HepG2 (cell line): ENCODE measurements at regions not wholly inside any gene's neighbourhood (a gene's known extent, or its start where the extent isn't known, plus 50 kb on each side); places are given as distances from the start of the nearest gene placed in this dataset.

Experiments used
- ATAC-seq: fragments of 200-7000 bp; cut with Tn5 transposase; 3 replicates; pipeline ENCODE4 v1.9.1; 2020; ENCODE audit warnings: mild to moderate bottlenecking, moderate library complexity
- BruUV-seq: library from RNA; stranded (reverse); fragments of 400-500 nt; replicated peaks from 2 replicates; lab custom pipeline; 2021; lab: Mats Ljungman, UMichigan
- CTCF ChIA-PET: fragments of 300-600 bp; formaldehyde crosslinking; extraction: SDS; loops from one replicate; lab custom pipeline; 2021; ENCODE audit warnings: low total read pairs, inconsistent platforms, low intra/inter-chr PET ratio; lab: Yijun Ruan, JAX
- POLR2A ChIA-PET: fragments of 350-600 bp; sonication (Branson Sonifier 250); formaldehyde crosslinking; loops from one replicate; lab custom pipeline; 2020; ENCODE audit warnings: antibody characterized with exemption, inconsistent platforms; lab: Yijun Ruan, JAX
- DNase-seq: peaks from one replicate; pipeline ENCODE4 v3.0.0-alpha.2; 2015; ENCODE audit warnings: low spot score
- FAIRE-seq: peaks from 3 replicates; lab custom pipeline; 2011; peaks lifted over from hg19 to GRCh38; lab: Jason Lieb, UNC
- H2AFZ ChIP-seq: one replicate; pipeline ENCODE4 v1.6.1; 2011; ENCODE audit warnings: low read length, inconsistent platforms
- H3K27ac ChIP-seq: fragments of 300-600 bp; 3 replicates; pipeline ENCODE4 v1.8.0; 2011; ENCODE audit warnings: mixed run types, mild to moderate bottlenecking, mixed read lengths, low read length, inconsistent platforms; ENCODE audit not compliant: insufficient read depth; ENCODE audit errors: extremely low read length
- H3K27me3 ChIP-seq, 2 experiments: fragments of 200-600 bp in 1 of 2; 2 replicates in 1 of 2; 3 replicates in 1 of 2; pipeline versions ENCODE4 v1.6.0 to v1.8.0; 2011; ENCODE audit warnings: low read length in 2 of 2, mild to moderate bottlenecking in 2 of 2, moderate library complexity in 2 of 2, inconsistent platforms in 1 of 2; ENCODE audit not compliant: insufficient read depth in 2 of 2, control insufficient read depth in 1 of 2
- H3K36me3 ChIP-seq, 2 experiments: fragments of 200-600 bp in 1 of 2; replicated peaks in 1 of 2; 2 replicates in 1 of 2; 3 replicates in 1 of 2; pipeline versions ENCODE4 v1.5.1 to v1.8.0; 2011; ENCODE audit warnings: low read length in 2 of 2, inconsistent platforms in 1 of 2; ENCODE audit not compliant: insufficient read depth in 2 of 2, control insufficient read depth in 1 of 2
- H3K4me1 ChIP-seq: 2 replicates; pipeline ENCODE4 v1.5.1; 2012; ENCODE audit warnings: low read length, inconsistent platforms; ENCODE audit not compliant: insufficient read depth
- H3K4me2 ChIP-seq: 2 replicates; pipeline ENCODE4 v1.6.0; 2011; ENCODE audit warnings: low read depth, low read length, inconsistent platforms
- H3K4me3 ChIP-seq, 3 experiments: fragments of 200-600 bp in 1 of 3; sonication (generic), shearing (Covaris generic) in 1 of 3; replicated peaks in 1 of 3; 2 replicates each; pipeline ENCODE4 v1.5.1; 2011 to 2016; ENCODE audit warnings: low read length in 3 of 3, inconsistent platforms in 2 of 3, low read depth in 2 of 3, mild to moderate bottlenecking in 2 of 3, control low read depth in 1 of 3, mixed read lengths in 1 of 3; ENCODE audit not compliant: insufficient read depth in 1 of 3
- H3K79me2 ChIP-seq: one replicate; pipeline ENCODE4 v1.6.1; 2011; ENCODE audit warnings: low read length, inconsistent platforms; ENCODE audit not compliant: insufficient read depth
- H3K9ac ChIP-seq: 2 replicates; pipeline ENCODE4 v1.6.0; 2011; ENCODE audit warnings: mild to moderate bottlenecking, low read depth, low read length, inconsistent platforms; ENCODE audit not compliant: insufficient read depth
- H3K9me3 ChIP-seq: 2 replicates; pipeline ENCODE4 v1.5.1; 2012; ENCODE audit warnings: mild to moderate bottlenecking, low read length
- H4K20me1 ChIP-seq: 2 replicates; pipeline ENCODE4 v1.6.0; 2011; ENCODE audit warnings: inconsistent platforms, mild to moderate bottlenecking, low read length, moderate library complexity; ENCODE audit not compliant: insufficient read depth
- DMTF1 ChIP-seq: sonication (generic); formaldehyde crosslinking; IDR thresholded peaks from 2 replicates; pipeline ENCODE4 v1.4.0; 2020; ENCODE audit warnings: mild to moderate bottlenecking, missing genetic modification reagents
- GFI1 ChIP-seq: sonication (generic); formaldehyde crosslinking; IDR thresholded peaks from 2 replicates; pipeline ENCODE4 v1.5.0; 2020; ENCODE audit warnings: missing genetic modification reagents, mild to moderate bottlenecking, borderline replicate concordance
- HNF4A ChIP-seq: sonication (generic); formaldehyde crosslinking; IDR thresholded peaks from 2 replicates; pipeline ENCODE4 v1.4.0; 2020; ENCODE audit warnings: missing genetic modification reagents
- MLLT10 ChIP-seq: sonication (generic); formaldehyde crosslinking; IDR thresholded peaks from 2 replicates; pipeline ENCODE4 v1.4.0; 2020; ENCODE audit warnings: missing genetic modification reagents
- WGBS: methylation state at CpG from one replicate; pipeline ENCODE4 v1.1.6; 2017; ENCODE audit warnings: low lambda C conversion rate; 5-methylcytosine and 5-hydroxymethylcytosine counted together
- in situ Hi-C: cut with HindIII; loops from 2 replicates; pipeline ENCODE4 v1.10.0; 2017; ENCODE audit warnings: low pct_unique_long_range_greater_than_20kb; ENCODE audit not compliant: extremely low pct_ligation_motif_present
- intact Hi-C: fragments of 100-400 bp; cut with micrococcal nuclease; formaldehyde crosslinking; loops from one replicate; pipeline ENCODE4 v1.10.0; 2022; ENCODE audit not compliant: unreplicated experiment

DNA sequence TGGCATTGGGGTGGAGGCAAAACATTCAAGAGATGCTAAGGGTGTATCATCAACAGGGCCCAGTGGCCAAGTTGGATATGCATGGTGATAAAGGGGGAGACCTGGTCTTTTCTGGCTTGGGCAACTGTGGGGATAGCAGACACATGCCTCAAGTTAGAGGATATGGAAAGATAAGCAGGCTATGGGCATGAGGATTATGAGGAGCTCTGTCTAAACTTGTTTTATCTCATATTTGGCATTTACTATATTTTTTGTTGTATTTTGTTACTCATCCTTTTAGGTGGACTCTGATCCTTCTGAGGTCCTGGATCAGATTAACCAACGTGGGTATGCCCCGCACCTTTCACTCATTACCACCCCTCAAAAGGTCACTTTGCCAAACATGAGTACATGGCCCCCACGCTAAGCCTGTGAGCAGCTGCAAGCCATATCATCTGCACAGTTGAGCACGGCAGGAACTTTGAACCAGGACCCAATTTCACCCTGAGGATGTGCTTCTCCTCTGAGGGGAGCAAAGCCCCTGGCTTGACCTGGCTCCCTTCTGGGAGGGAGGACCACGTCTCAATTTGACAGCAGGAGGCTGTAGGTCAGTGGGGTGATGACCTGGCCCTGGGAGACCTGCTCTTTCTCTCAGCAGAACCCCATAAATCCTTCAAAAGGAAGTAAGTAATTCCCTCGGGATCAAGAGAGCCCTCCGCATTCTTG lies 71.1 kb upstream of the CD180 start:
- peak overlapping the region; percentile 9 to 54 (median 49); a peak in 5 of 6 replicates for H3K4me3 ChIP-seq
- no peaks in the 10 kb centered on the region for H4K20me1 ChIP-seq
- H3K4me1 ChIP-seq: peaks cover 40% of the 10 kb centered on the region
- BruUV-seq: no TSS peak
- ChIA-PET POLR2A (interaction anchor here (1.3 kb wide), 1 partner anchor 338 kb away, joined by 3 read pairs; no protein-coding TSS in a partner anchor), CTCF (no interaction called here)
- DNase-seq (no peak), FAIRE-seq (no peak), ATAC-seq (peak; percentile 62)
- peak overlapping the region; percentile 83 for H3K4me2 ChIP-seq
- no peaks in the 10 kb centered on the region for H3K79me2 ChIP-seq
- intact Hi-C loops (no loop called here), in situ Hi-C loops (no loop called here)
- no peaks in the 10 kb centered on the region for H3K36me3 ChIP-seq
- no peaks in the 10 kb centered on the region; a peak in 2 of 5 replicates for H3K27me3 ChIP-seq
- WGBS: 6% methylated on average over 7 of the region's 7 CpGs
- H3K27ac ChIP-seq: peak overlapping the region; percentile 56
- H3K9ac ChIP-seq: no peak overlapping the region
- H3K9me3 ChIP-seq: no peaks in the 10 kb centered on the region
- H2AFZ ChIP-seq: no peak overlapping the region
- TF ChIP-seq GFI1 (CRISPR knock-in tag): no peak
- TF ChIP-seq MLLT10 (CRISPR knock-in tag): no peak
- TF ChIP-seq DMTF1 (CRISPR knock-in tag): no peak
- peak; percentile 46 for TF ChIP-seq HNF4A (CRISPR knock-in tag)
